AG09309 (cell line): ENCODE measurements at regions not wholly inside any gene's neighbourhood (a gene's known extent, or its start where the extent isn't known, plus 50 kb on each side); places are given as distances from the start of the nearest gene placed in this dataset.

Experiments
- DNase-seq: peaks from one replicate; pipeline ENCODE4 v3.0.0-alpha.2; 2010; ENCODE audit warnings: low read depth
- H3K4me3 ChIP-seq: 2 replicates; pipeline ENCODE4 v1.5.1; 2011; ENCODE audit warnings: mild to moderate bottlenecking, low read depth, low read length, moderate library complexity; ENCODE audit not compliant: control insufficient read depth
- TF ChIP-seq, protein P1 (sequence below): IDR thresholded peaks from 2 replicates; pipeline ENCODE4 v1.5.1; 2011; ENCODE audit warnings: mild to moderate bottlenecking, low read depth, low read length, inconsistent platforms; ENCODE audit not compliant: insufficient read depth, control insufficient read depth; ENCODE audit errors: missing control alignments

DNA sequence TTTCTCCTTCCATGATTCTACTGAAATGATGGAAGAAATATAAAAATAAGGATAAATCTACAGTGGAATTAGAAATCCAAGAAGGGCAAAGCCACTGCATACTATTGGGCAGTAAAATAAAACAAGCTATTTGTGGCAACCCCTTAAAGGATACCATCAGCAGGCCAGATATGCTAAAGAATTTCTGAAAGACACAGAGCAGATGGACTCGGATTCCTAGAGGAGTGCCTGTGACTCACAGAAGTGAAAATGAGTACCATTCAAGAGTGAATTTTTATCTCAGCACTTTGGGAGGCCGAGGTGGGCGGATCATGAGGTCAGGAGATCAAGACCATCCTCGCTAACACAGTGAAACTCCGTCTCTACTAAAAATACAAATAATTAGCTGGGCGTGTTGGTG, 318.1 kb downstream of the LRIG3 start:
- no peak overlapping the region for H3K4me3 ChIP-seq
- DNase-seq = no peak
- TF ChIP-seq, protein P1, sequence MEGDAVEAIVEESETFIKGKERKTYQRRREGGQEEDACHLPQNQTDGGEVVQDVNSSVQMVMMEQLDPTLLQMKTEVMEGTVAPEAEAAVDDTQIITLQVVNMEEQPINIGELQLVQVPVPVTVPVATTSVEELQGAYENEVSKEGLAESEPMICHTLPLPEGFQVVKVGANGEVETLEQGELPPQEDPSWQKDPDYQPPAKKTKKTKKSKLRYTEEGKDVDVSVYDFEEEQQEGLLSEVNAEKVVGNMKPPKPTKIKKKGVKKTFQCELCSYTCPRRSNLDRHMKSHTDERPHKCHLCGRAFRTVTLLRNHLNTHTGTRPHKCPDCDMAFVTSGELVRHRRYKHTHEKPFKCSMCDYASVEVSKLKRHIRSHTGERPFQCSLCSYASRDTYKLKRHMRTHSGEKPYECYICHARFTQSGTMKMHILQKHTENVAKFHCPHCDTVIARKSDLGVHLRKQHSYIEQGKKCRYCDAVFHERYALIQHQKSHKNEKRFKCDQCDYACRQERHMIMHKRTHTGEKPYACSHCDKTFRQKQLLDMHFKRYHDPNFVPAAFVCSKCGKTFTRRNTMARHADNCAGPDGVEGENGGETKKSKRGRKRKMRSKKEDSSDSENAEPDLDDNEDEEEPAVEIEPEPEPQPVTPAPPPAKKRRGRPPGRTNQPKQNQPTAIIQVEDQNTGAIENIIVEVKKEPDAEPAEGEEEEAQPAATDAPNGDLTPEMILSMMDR = no peak

DNA sequence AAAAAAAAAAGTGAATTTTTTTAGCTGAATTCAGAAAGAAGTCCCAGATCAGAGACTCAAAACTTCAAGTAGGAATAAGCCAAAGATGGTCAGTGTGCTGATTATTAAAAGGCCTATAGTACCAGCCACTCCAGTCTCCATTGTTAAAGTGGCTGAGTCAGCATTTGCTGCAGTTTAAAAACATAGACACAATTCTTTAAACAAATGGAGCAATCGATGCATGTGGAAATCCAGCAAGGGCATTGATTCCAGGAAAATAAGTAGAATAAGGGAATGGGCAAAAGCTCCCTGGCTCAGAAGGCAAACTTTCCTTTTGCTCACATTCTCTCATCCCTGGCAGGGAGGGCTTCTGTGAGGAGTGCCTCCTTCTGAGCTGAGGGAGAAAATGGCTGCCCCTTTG, 317.6 kb downstream of the LRIG3 start:
- no peak for DNase-seq
- TF ChIP-seq, protein P1 = no peak
- H3K4me3 ChIP-seq = no peak overlapping the region

DNA sequence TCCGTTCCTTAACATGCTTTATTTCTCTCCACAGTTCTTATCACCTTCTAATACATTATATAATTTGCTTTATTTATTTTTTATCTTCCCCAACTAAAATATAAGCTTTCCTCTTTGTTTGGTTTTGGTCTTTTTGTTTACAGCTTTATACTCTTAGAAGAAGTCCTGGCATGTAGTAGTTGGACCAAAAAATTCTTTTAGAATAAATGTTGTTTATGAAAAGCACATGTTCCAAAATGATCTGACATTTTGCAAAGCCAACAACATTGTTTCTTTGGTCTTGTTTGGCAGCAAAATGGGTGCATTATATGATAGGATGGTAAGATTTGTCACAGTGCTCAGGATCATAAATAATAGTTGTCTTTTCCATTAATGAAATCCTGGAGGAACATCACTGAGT, 312.5 kb downstream of the LRIG3 start:
- no peak for DNase-seq
- H3K4me3 ChIP-seq = no peak overlapping the region
- TF ChIP-seq, protein P1 = no peak

DNA sequence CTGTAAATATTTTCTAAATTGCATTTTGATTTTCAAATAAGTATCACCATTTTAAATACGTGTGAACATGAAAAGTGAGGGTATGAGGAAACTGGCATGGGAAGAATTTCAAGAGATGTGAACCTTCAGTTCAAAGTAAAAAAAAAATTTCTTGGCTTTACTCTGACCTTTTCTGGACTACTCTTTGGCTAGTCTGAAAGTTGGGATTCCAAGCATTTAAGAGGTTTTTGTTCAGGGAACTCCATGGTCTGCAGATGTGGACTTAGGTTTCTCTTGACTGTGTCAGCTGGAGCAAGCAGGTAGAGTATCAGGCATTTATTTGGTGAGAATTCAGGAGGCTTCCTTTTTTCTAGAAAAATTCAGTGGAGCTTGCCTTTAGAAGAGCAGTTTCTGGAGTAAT, 311.6 kb downstream of the LRIG3 start:
- DNase-seq = no peak
- TF ChIP-seq, protein P1 = no peak
- H3K4me3 ChIP-seq = no peak overlapping the region

DNA sequence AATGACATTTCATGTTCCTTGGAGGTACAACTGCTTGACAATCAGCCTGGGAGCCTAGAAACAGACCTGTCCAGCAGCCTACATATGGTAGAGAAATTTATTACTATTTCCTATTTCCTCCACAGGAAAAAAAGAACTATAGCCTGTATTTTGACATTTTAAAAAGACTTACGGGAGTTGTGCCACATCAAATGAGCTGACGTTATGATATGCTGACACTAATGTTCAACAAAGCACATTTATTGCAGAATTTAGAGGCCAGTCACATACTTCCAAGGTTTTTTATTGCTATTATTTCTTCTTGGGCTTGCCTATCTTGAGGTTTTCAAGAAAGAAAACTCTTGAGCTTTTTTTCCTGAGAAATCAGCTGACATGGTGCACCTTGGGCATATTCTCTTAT, 305.3 kb downstream of the LRIG3 start:
- TF ChIP-seq, protein P1 = no peak
- DNase-seq = no peak

DNA sequence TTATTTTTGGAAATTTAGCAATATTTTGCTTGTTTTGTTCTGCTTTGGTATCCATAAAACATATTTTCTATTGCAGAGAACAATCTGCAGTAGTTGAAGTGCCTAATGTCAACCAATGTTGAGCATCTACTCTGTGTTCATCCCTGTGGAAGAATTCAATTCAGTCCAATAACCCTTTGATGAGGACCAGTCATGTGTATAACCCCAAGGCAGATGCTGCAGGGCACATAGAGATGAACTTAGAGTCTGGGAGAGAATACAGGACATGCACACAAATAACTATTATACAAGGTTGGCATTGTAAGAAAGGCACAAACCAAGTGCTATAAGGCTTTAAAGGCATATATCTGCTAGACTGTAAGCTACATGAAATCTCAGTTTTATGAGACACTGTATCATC, 304.7 kb downstream of the LRIG3 start:
- H3K4me3 ChIP-seq = no peak overlapping the region
- DNase-seq = no peak
- TF ChIP-seq, protein P1 = no peak

More for the DNA sequence above, 305.3 kb downstream of the LRIG3 start:
- H3K4me3 ChIP-seq = no peak overlapping the region

DNA sequence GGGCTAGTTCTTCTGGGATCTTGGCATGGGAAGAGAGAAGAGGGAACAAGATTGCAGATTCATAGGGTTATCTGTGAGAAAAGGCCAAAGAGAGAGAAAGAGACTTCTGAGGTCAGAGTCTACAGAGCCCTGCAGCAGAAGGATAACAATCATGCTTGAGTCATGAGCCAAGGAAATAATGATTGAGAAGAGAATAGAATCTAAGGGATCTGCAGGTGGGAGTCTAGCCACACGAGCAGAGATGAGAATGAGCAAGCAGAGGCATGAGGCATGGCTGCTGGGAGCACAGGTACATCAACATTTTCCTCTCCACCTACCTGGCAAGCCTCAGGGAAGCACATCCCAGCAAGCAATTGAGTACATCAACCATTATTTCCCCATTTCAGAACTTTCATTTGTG, 303.7 kb downstream of the LRIG3 start:
- no peak for DNase-seq
- H3K4me3 ChIP-seq = no peak overlapping the region
- TF ChIP-seq, protein P1 = no peak
